NCI-H187 (cell line): ENCODE measurements at regions not wholly inside any gene's neighbourhood (a gene's known extent, or its start where the extent isn't known, plus 50 kb on each side); places are given as distances from the start of the nearest gene placed in this dataset.
"Not testable (repeated sequence)": the region's sequence is repeated elsewhere in the genome, so short reads cannot be mapped to it uniquely, and the experiment has no call there.

Experiments
- DNase-seq, 2 experiments: peaks; one replicate each; lab custom pipeline; 2025; lab: John Stamatoyannopoulos, UW

GRCh38 chr4:34485252-34485651 lies 1759.1 kb downstream of the ARAP2 start:
- no peak for DNase-seq

GRCh38 chr4:34486461-34487363 lies 1757.6 kb downstream of the ARAP2 start:
- no peak for DNase-seq

- DNase-seq = no peak
These were observed 1751.9 kb downstream of the ARAP2 start for GRCh38 chr4:34492414-34492813.

GRCh38 chr4:34502086-34502485 lies 1742.2 kb downstream of the ARAP2 start:
- no peak for DNase-seq

GRCh38 chr4:34504731-34505130 lies 1739.6 kb downstream of the ARAP2 start:
- not testable (repeated sequence) for DNase-seq

GRCh38 chr4:34506511-34507092 lies 1737.7 kb downstream of the ARAP2 start:
- DNase-seq = not testable (repeated sequence)

GRCh38 chr4:34512616-34513015 lies 1731.7 kb downstream of the ARAP2 start:
- no peak for DNase-seq

GRCh38 chr4:34516524-34516923 lies 1727.8 kb downstream of the ARAP2 start:
- DNase-seq = no peak

- DNase-seq = no peak
These were observed 1709.4 kb downstream of the ARAP2 start for GRCh38 chr4:34534916-34535315.

- DNase-seq = no peak
These were observed 1678.2 kb downstream of the ARAP2 start for GRCh38 chr4:34566091-34566490.

GRCh38 chr4:34572026-34572425 lies 1672.3 kb downstream of the ARAP2 start:
- no peak for DNase-seq

GRCh38 chr4:34615315-34615714 lies 1629.0 kb downstream of the ARAP2 start:
- no peak for DNase-seq

- no peak for DNase-seq
These were observed 1624.7 kb downstream of the ARAP2 start for GRCh38 chr4:34619531-34620162.

- no peak for DNase-seq
These were observed 1615.8 kb downstream of the ARAP2 start for GRCh38 chr4:34628471-34628870.

GRCh38 chr4:34629451-34629850 lies 1614.9 kb downstream of the ARAP2 start:
- DNase-seq = no peak

- no peak for DNase-seq
These were observed 1611.1 kb downstream of the ARAP2 start for GRCh38 chr4:34633241-34633640.

GRCh38 chr4:34636623-34637022 lies 1607.7 kb downstream of the ARAP2 start:
- DNase-seq = no peak

GRCh38 chr4:34643476-34643875 lies 1600.8 kb downstream of the ARAP2 start:
- no peak for DNase-seq

- no peak for DNase-seq
These were observed 1599.7 kb downstream of the ARAP2 start for GRCh38 chr4:34644579-34645115.

- DNase-seq = no peak
These were observed 1594.6 kb downstream of the ARAP2 start for GRCh38 chr4:34649716-34650115.

GRCh38 chr4:34664051-34664450 lies 1580.3 kb downstream of the ARAP2 start:
- no peak for DNase-seq

GRCh38 chr4:34676400-34676799 lies 1567.9 kb downstream of the ARAP2 start:
- DNase-seq = no peak

GRCh38 chr4:34678431-34678830 lies 1565.9 kb downstream of the ARAP2 start:
- no peak for DNase-seq
